Trophoblast cell (in vitro differentiated cells and primary cell): ENCODE measurements at regions not wholly inside any gene's neighbourhood (a gene's known extent, or its start where the extent isn't known, plus 50 kb on each side); places are given as distances from the start of the nearest gene placed in this dataset.

Source experiments
- DNase-seq, 2 donors: peaks; one replicate each; pipeline ENCODE4 v3.0.0-alpha.2; 2016
- H2AFZ ChIP-seq: 2 replicates; pipeline ENCODE4 v1.6.1; 2013; ENCODE audit warnings: low read length, moderate library complexity, mild to moderate bottlenecking; ENCODE audit not compliant: insufficient read depth, poor library complexity
- H2AK5ac ChIP-seq: 2 replicates; pipeline ENCODE4 v1.6.1; 2013; ENCODE audit warnings: mild to moderate bottlenecking, low read length
- H2BK120ac ChIP-seq: 2 replicates; pipeline ENCODE4 v1.6.1; 2013; ENCODE audit warnings: low read length, mild to moderate bottlenecking, moderate library complexity; ENCODE audit not compliant: insufficient read depth, poor library complexity
- H2BK12ac ChIP-seq: 2 replicates; pipeline ENCODE4 v1.6.1; 2013; ENCODE audit warnings: mild to moderate bottlenecking, low read length, moderate library complexity
- H2BK5ac ChIP-seq: 2 replicates; pipeline ENCODE4 v1.6.1; 2013; ENCODE audit warnings: low read length, low read depth, moderate library complexity, mild to moderate bottlenecking; ENCODE audit not compliant: poor library complexity
- H3K14ac ChIP-seq: 2 replicates; pipeline ENCODE4 v1.6.1; 2013; ENCODE audit warnings: mild to moderate bottlenecking, low read length
- H3K18ac ChIP-seq: 2 replicates; pipeline ENCODE4 v1.6.1; 2013; ENCODE audit warnings: mild to moderate bottlenecking, low read length
- H3K23ac ChIP-seq: 2 replicates; pipeline ENCODE4 v1.6.1; 2013; ENCODE audit warnings: low read length
- H3K27ac ChIP-seq: 2 replicates; pipeline ENCODE4 v1.5.1; 2013; ENCODE audit warnings: low read depth, mild to moderate bottlenecking, inconsistent platforms, low read length, moderate library complexity
- H3K27me3 ChIP-seq: 2 replicates; pipeline ENCODE4 v1.6.1; 2013; ENCODE audit warnings: inconsistent platforms, mild to moderate bottlenecking, low read length, moderate library complexity; ENCODE audit not compliant: insufficient read depth
- H3K36me3 ChIP-seq, 2 experiments: 1 replicate in 1 of 2; 2 replicates in 1 of 2; pipeline ENCODE4 v1.6.1; 2013; ENCODE audit warnings: low read length in 2 of 2, mild to moderate bottlenecking in 2 of 2, moderate library complexity in 1 of 2; ENCODE audit not compliant: insufficient read depth in 2 of 2, control insufficient read depth in 1 of 2
- H3K4ac ChIP-seq: 2 replicates; pipeline ENCODE4 v1.6.1; 2013; ENCODE audit warnings: low read depth, mild to moderate bottlenecking, low read length, moderate library complexity
- H3K4me1 ChIP-seq, 2 experiments: 1 replicate in 1 of 2; 2 replicates in 1 of 2; pipeline ENCODE4 v1.6.1; 2013; ENCODE audit warnings: low read length in 2 of 2, mild to moderate bottlenecking in 2 of 2, moderate library complexity in 1 of 2; ENCODE audit not compliant: insufficient read depth in 2 of 2, control insufficient read depth in 1 of 2
- H3K4me2 ChIP-seq: 2 replicates; pipeline ENCODE4 v1.6.1; 2013; ENCODE audit warnings: inconsistent platforms, mild to moderate bottlenecking, low read length, moderate library complexity
- H3K4me3 ChIP-seq: 2 replicates; pipeline ENCODE4 v1.5.1; 2013; ENCODE audit warnings: mild to moderate bottlenecking, low read depth, low read length, inconsistent platforms
- H3K79me1 ChIP-seq: one replicate; pipeline ENCODE4 v1.6.1; 2013; ENCODE audit warnings: low read length
- H3K79me2 ChIP-seq: 2 replicates; pipeline ENCODE4 v1.6.1; 2013; ENCODE audit warnings: low read length, mild to moderate bottlenecking; ENCODE audit not compliant: control insufficient read depth, insufficient read depth, poor library complexity
- H3K9ac ChIP-seq: 2 replicates; pipeline ENCODE4 v1.6.1; 2013; ENCODE audit warnings: mild to moderate bottlenecking, low read length
- H3K9me3 ChIP-seq: 2 replicates; pipeline ENCODE4 v1.6.1; 2013; ENCODE audit warnings: low read depth, mild to moderate bottlenecking, control low read depth, inconsistent platforms, low read length; ENCODE audit not compliant: insufficient read depth
- H4K12ac ChIP-seq: 2 replicates; pipeline ENCODE4 v1.6.1; 2013; ENCODE audit warnings: low read depth, mild to moderate bottlenecking, low read length, moderate library complexity
- H4K8ac ChIP-seq: 2 replicates; pipeline ENCODE4 v1.6.1; 2013; ENCODE audit warnings: low read depth, mild to moderate bottlenecking, low read length, moderate library complexity
- H4K91ac ChIP-seq: one replicate; pipeline ENCODE4 v1.6.1; 2013; ENCODE audit warnings: low read depth, mild to moderate bottlenecking, low read length, moderate library complexity
- WGBS: extraction: QIAGEN DNeasy Blood & Tissue Kit; methylation state at CpG from one replicate; pipeline ENCODE4 v1.1.7; 2013; ENCODE audit warnings: missing lambda C conversion rate; ENCODE audit not compliant: insufficient read length, insufficient coverage; ENCODE audit errors: extremely low coverage; 5-methylcytosine and 5-hydroxymethylcytosine counted together

- H3K18ac ChIP-seq = no peak overlapping the region
- no peak overlapping the region for H4K12ac ChIP-seq
- no peak overlapping the region for H3K14ac ChIP-seq
- H3K4me3 ChIP-seq = no peak overlapping the region
- no peak overlapping the region for H3K9ac ChIP-seq
- H3K9me3 ChIP-seq = no peaks in the 10 kb centered on the region
- no peak overlapping the region for H2BK12ac ChIP-seq
- H3K36me3 ChIP-seq = no peaks in the 10 kb centered on the region
- no peak overlapping the region for H3K23ac ChIP-seq
- no peaks in the 10 kb centered on the region for H3K4me1 ChIP-seq
- peaks cover 2% of the 10 kb centered on the region for H3K79me1 ChIP-seq
- peak overlapping the region; percentile 24 for H4K91ac ChIP-seq
- no peak overlapping the region for H2AK5ac ChIP-seq
- no peak for DNase-seq
- WGBS = no CpG with 5 or more reads among the region's 6 CpGs
- H4K8ac ChIP-seq = no peak overlapping the region
- H3K4ac ChIP-seq = no peak overlapping the region
- H2BK120ac ChIP-seq = no peak overlapping the region
- no peak overlapping the region for H2AFZ ChIP-seq
- no peaks in the 10 kb centered on the region for H3K27me3 ChIP-seq
- no peak overlapping the region for H3K4me2 ChIP-seq
- H2BK5ac ChIP-seq = no peak overlapping the region
- H3K79me2 ChIP-seq = no peaks in the 10 kb centered on the region
- H3K27ac ChIP-seq = peak overlapping the region; percentile 33
Measured at GRCh38 chr10:109430043-109430760, 493.1 kb downstream of the XPNPEP1 start.

- Histone ChIP-seq H3K4me2 (no peak overlapping the region), H3K4ac (no peak overlapping the region), H3K18ac (no peak overlapping the region), H2BK5ac (no peak overlapping the region), H2AFZ (no peak overlapping the region), H4K12ac (no peak overlapping the region), H3K9ac (no peak overlapping the region), H3K4me3 (no peak overlapping the region), H4K91ac (no peak overlapping the region), H3K36me3 (no peaks in the 10 kb centered on the region), H4K8ac (no peak overlapping the region), H2BK120ac (no peak overlapping the region), H2AK5ac (no peak overlapping the region), H3K79me1 (peaks cover 2% of the 10 kb centered on the region), H3K27me3 (no peaks in the 10 kb centered on the region), H3K4me1 (no peaks in the 10 kb centered on the region), H3K9me3 (no peaks in the 10 kb centered on the region), H3K79me2 (no peaks in the 10 kb centered on the region), H2BK12ac (no peak overlapping the region), H3K14ac (no peak overlapping the region), H3K23ac (no peak overlapping the region), H3K27ac (no peak overlapping the region)
- peak; percentile 2 to 72 for DNase-seq
- WGBS = no CpG with 5 or more reads among the region's 3 CpGs
Measured at GRCh38 chr10:109428775-109429491, 494.4 kb downstream of the XPNPEP1 start.

- Histone ChIP-seq H3K79me1 (peaks cover 2% of the 10 kb centered on the region), H4K12ac (no peak overlapping the region), H3K23ac (no peak overlapping the region), H3K4me3 (no peak overlapping the region), H3K79me2 (no peaks in the 10 kb centered on the region), H2BK12ac (no peak overlapping the region), H2AK5ac (no peak overlapping the region), H3K18ac (no peak overlapping the region), H2AFZ (no peak overlapping the region), H3K9ac (no peak overlapping the region), H3K27me3 (no peaks in the 10 kb centered on the region), H4K91ac (no peak overlapping the region), H3K9me3 (no peaks in the 10 kb centered on the region), H3K4ac (no peak overlapping the region), H3K36me3 (no peaks in the 10 kb centered on the region), H3K14ac (no peak overlapping the region), H3K27ac (no peak overlapping the region), H3K4me2 (no peak overlapping the region), H3K4me1 (no peaks in the 10 kb centered on the region), H2BK120ac (no peak overlapping the region), H4K8ac (no peak overlapping the region), H2BK5ac (no peak overlapping the region)
- WGBS = no CpG with 5 or more reads among the region's 2 CpGs
- peak; percentile 3 to 50 for DNase-seq
Measured at GRCh38 chr10:109427411-109427810, 495.9 kb downstream of the XPNPEP1 start.

- no peak overlapping the region for H2BK120ac ChIP-seq
- no peak overlapping the region for H2AFZ ChIP-seq
Measured at GRCh38 chr10:109426987-109427386, 496.3 kb downstream of the XPNPEP1 start.

More at GRCh38 chr10:109426987-109427386, 496.3 kb downstream of the XPNPEP1 start:
- no CpG with 5 or more reads among the region's 2 CpGs for whole genome bisulfite sequencing
- H4K91ac ChIP-seq = no peak overlapping the region
- H3K23ac ChIP-seq = no peak overlapping the region
- no peak overlapping the region for H2BK5ac ChIP-seq
- H2BK12ac ChIP-seq = no peak overlapping the region
- H3K18ac ChIP-seq = no peak overlapping the region
- H3K9me3 ChIP-seq = no peaks in the 10 kb centered on the region
- H3K27ac ChIP-seq = no peak overlapping the region
- H4K12ac ChIP-seq = no peak overlapping the region
- H3K36me3 ChIP-seq = no peaks in the 10 kb centered on the region
- H3K4me1 ChIP-seq = no peaks in the 10 kb centered on the region
- no peaks in the 10 kb centered on the region for H3K27me3 ChIP-seq
- H3K4ac ChIP-seq = no peak overlapping the region
- no peaks in the 10 kb centered on the region for H3K79me2 ChIP-seq
- no peak overlapping the region for H2AK5ac ChIP-seq
- H3K79me1 ChIP-seq = peaks cover 2% of the 10 kb centered on the region
- no peak for DNase-seq
- H4K8ac ChIP-seq = no peak overlapping the region
- no peak overlapping the region for H3K4me2 ChIP-seq
- no peak overlapping the region for H3K9ac ChIP-seq
- H3K14ac ChIP-seq = no peak overlapping the region
- no peak overlapping the region for H3K4me3 ChIP-seq
